ENCODE measurements at regions not wholly inside any gene's neighbourhood (a gene's known extent, or its start where the extent isn't known, plus 50 kb on each side); places are given as distances from the start of the nearest gene placed in this dataset.

DNA sequence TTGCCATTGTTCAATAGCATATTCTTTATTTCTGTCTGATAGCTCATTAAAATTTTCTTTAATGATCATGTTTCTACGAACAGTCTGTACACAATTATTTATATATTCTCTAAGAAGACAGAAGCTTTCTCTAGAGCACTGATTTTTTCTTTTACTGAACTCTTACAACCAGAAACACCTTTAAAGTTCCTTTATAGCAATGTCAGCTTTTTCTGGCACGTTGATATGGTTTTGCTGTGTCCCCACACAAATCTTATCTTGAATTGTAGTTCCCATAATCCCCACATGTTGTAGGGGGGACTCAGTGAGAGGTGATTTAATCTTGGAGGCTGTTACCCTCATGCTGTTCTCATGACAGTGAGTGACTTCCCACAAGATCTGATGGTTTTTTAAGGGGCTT is 299.4 kb downstream of the PPARGC1A start:
- Histone ChIP-seq H3K27ac (ENCODE audit: low read length) (no peak overlapping the region), H3K4me3 (ENCODE audit: low read length) (no peak overlapping the region), H3K9me3 (ENCODE audit: low read length) (no peaks in the 10 kb centered on the region), H3K9ac (ENCODE audit: low read length) (no peak overlapping the region), H3K4me1 (ENCODE audit: low read length) (no peaks in the 10 kb centered on the region), H2AFZ (ENCODE audit: low read length) (no peak overlapping the region), H3K27me3 (ENCODE audit: low read length) (no peaks in the 10 kb centered on the region), H3K4me2 (ENCODE audit: low read depth, low read length, poor library complexity, severe bottlenecking) (no peak overlapping the region), H3K9me2 (replicated peaks; ENCODE audit: insufficient read depth, low read length) (0 out of 2 replicates have a peak, but pooled peaks cover 6% of the 10 kb centered on the region), H4K20me1 (ENCODE audit: insufficient read depth, low read depth, low read length) (no peaks in the 10 kb centered on the region), H3K79me2 (ENCODE audit: low read length) (no peaks in the 10 kb centered on the region), H3K36me3 (ENCODE audit: insufficient read depth, low read length) (no peaks in the 10 kb centered on the region)
- DNase-seq: no peak

DNA sequence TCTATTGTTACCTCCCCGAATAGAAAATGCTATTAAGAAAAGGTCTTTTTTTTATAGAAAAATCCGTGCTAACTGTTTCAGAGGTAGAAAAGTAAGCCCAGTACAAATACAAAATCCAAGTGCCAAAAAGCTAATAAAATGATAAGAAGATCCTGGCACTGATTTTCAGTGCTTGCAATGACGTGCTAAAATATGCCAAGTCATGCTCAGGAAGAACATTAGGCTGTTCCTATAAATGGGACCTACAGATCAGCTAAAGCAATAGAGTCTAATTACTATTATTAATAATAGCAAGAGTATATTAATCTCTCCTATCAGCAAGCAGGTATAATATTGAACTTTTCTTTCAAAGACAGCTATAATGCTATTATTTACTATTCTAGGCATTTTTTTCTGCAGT is 305.8 kb downstream of the PPARGC1A start:
- Histone ChIP-seq H3K9me2 (replicated peaks; ENCODE audit: insufficient read depth, low read length) (no peaks in the 10 kb centered on the region), H3K79me2 (ENCODE audit: low read length) (no peaks in the 10 kb centered on the region), H3K4me2 (ENCODE audit: low read depth, low read length, poor library complexity, severe bottlenecking) (no peak overlapping the region), H3K9me3 (ENCODE audit: low read length) (no peaks in the 10 kb centered on the region), H3K27ac (ENCODE audit: low read length) (no peak overlapping the region), H3K9ac (ENCODE audit: low read length) (no peak overlapping the region), H4K20me1 (ENCODE audit: insufficient read depth, low read depth, low read length) (no peaks in the 10 kb centered on the region), H3K27me3 (ENCODE audit: low read length) (no peaks in the 10 kb centered on the region), H3K4me3 (ENCODE audit: low read length) (no peak overlapping the region), H3K4me1 (ENCODE audit: low read length) (no peaks in the 10 kb centered on the region), H2AFZ (ENCODE audit: low read length) (no peak overlapping the region), H3K36me3 (ENCODE audit: insufficient read depth, low read length) (no peaks in the 10 kb centered on the region)
- no peak for DNase-seq

DNA sequence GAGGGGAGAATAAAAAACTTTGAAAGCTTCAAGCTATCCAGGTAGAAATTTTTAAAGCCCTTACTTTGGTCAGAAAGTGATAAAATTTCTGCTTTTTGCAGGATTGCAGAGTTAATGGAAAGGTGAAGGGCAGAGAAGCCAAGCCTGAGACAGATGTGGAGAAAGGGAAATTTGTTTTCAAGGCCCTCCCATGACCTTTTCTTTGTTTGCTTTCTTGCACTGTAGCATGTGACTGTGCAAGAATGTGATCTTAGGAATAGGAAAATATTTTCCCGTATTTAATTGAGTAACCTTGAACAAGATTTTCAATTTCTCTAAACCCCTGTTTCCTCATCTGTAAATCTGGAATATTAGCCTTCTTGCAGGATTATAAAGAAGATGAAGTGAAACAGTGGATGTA is 307.2 kb downstream of the PPARGC1A start:
- Histone ChIP-seq H3K36me3 (ENCODE audit: insufficient read depth, low read length) (no peaks in the 10 kb centered on the region), H3K27ac (ENCODE audit: low read length) (no peak overlapping the region), H2AFZ (ENCODE audit: low read length) (no peak overlapping the region), H3K9ac (ENCODE audit: low read length) (no peak overlapping the region), H3K4me2 (ENCODE audit: low read depth, low read length, poor library complexity, severe bottlenecking) (no peak overlapping the region), H4K20me1 (ENCODE audit: insufficient read depth, low read depth, low read length) (no peaks in the 10 kb centered on the region), H3K4me1 (ENCODE audit: low read length) (no peaks in the 10 kb centered on the region), H3K4me3 (ENCODE audit: low read length) (no peak overlapping the region), H3K9me2 (replicated peaks; ENCODE audit: insufficient read depth, low read length) (no peaks in the 10 kb centered on the region), H3K79me2 (ENCODE audit: low read length) (no peaks in the 10 kb centered on the region), H3K27me3 (ENCODE audit: low read length) (no peaks in the 10 kb centered on the region), H3K9me3 (ENCODE audit: low read length) (no peaks in the 10 kb centered on the region)
- no peak for DNase-seq

DNA sequence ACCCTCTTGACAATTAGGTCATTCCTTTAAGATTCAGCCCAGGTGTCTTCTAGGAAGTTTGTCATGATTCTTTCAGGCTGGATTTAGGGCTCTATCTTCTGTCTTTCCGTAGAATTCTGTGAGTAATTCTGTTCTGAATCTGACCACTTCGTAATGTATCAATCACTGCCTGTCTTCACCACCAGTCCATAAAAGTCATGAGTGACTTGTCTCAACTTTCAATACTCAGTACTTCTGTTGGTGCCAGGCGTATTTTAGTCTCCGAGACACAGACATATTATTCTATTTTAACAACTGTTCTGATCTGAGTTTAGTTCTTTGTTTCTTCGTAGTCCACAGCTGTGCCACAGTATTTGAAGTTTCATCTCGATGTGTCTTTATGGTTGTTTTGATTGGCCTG is 310.7 kb downstream of the PPARGC1A start:
- no peak for DNase-seq
- Histone ChIP-seq H3K27me3 (ENCODE audit: low read length) (no peaks in the 10 kb centered on the region), H3K4me1 (ENCODE audit: low read length) (no peaks in the 10 kb centered on the region), H3K9me2 (replicated peaks; ENCODE audit: insufficient read depth, low read length) (no peaks in the 10 kb centered on the region), H3K4me3 (ENCODE audit: low read length) (no peak overlapping the region), H3K4me2 (ENCODE audit: low read depth, low read length, poor library complexity, severe bottlenecking) (no peak overlapping the region), H2AFZ (ENCODE audit: low read length) (no peak overlapping the region), H3K36me3 (ENCODE audit: insufficient read depth, low read length) (no peaks in the 10 kb centered on the region), H3K27ac (ENCODE audit: low read length) (no peak overlapping the region), H3K79me2 (ENCODE audit: low read length) (no peaks in the 10 kb centered on the region), H3K9me3 (ENCODE audit: low read length) (no peaks in the 10 kb centered on the region), H3K9ac (ENCODE audit: low read length) (no peak overlapping the region), H4K20me1 (ENCODE audit: insufficient read depth, low read depth, low read length) (no peaks in the 10 kb centered on the region)

DNA sequence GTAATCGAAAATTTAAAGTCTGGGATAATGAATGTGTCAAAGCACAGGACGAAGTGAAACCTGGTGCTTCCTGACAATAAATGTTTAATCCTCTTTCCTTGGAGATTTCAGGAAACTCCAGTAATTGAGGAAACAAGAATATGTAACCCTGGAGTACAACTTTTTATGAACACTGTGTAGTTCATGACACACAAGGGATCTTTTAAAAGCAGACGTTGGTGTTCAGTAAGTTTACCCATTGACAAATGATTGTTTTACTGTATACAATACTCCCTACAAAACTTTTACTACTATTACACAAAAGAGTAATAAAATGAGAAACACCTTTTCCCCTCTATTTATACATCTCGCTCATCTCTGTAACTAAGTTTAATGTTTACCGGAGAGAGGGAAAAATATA is 312.4 kb downstream of the PPARGC1A start:
- Histone ChIP-seq H3K9ac (ENCODE audit: low read length) (no peak overlapping the region), H3K79me2 (ENCODE audit: low read length) (no peaks in the 10 kb centered on the region), H3K27ac (ENCODE audit: low read length) (no peak overlapping the region), H3K36me3 (ENCODE audit: insufficient read depth, low read length) (no peaks in the 10 kb centered on the region), H2AFZ (ENCODE audit: low read length) (no peak overlapping the region), H3K4me3 (ENCODE audit: low read length) (no peak overlapping the region), H3K9me2 (replicated peaks; ENCODE audit: insufficient read depth, low read length) (no peaks in the 10 kb centered on the region), H3K27me3 (ENCODE audit: low read length) (no peaks in the 10 kb centered on the region), H3K9me3 (ENCODE audit: low read length) (no peaks in the 10 kb centered on the region), H4K20me1 (ENCODE audit: insufficient read depth, low read depth, low read length) (no peaks in the 10 kb centered on the region), H3K4me1 (ENCODE audit: low read length) (no peaks in the 10 kb centered on the region), H3K4me2 (ENCODE audit: low read depth, low read length, poor library complexity, severe bottlenecking) (no peak overlapping the region)
- no peak for DNase-seq

DNA sequence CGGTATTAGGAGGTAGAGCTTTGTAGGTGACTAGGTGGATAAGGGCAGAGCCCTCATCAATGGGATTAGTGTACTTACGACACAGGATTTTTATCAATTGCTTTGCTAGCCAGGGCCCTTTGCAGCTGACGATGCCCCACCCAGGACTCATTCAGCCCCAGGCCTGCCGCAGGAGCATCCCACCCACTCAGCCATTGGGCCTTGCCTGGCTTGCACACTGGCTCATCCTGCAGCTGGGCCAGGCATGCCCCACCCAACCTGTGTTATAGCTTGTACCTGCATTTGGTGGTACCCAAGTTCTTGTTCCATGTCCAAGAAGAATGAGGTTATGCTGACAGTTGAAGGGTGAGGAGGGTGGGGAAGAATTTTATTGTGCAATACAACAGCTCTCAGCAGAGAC is 317.5 kb downstream of the PPARGC1A start:
- H3K27me3 ChIP-seq (ENCODE audit: low read length): no peaks in the 10 kb centered on the region; the same call in 1 of the 2 replicates
- no peaks in the 10 kb centered on the region for H4K20me1 ChIP-seq (ENCODE audit: insufficient read depth, low read depth, low read length)
- no peak overlapping the region for H3K27ac ChIP-seq (ENCODE audit: low read length)
- H3K9me2 ChIP-seq (replicated peaks; ENCODE audit: insufficient read depth, low read length): no peaks in the 10 kb centered on the region
- no peaks in the 10 kb centered on the region for H3K9me3 ChIP-seq (ENCODE audit: low read length)
- no peaks in the 10 kb centered on the region for H3K4me1 ChIP-seq (ENCODE audit: low read length)
- H3K4me3 ChIP-seq (ENCODE audit: low read length): no peak overlapping the region
- no peak overlapping the region for H3K4me2 ChIP-seq (ENCODE audit: low read depth, low read length, poor library complexity, severe bottlenecking)
- H3K36me3 ChIP-seq (ENCODE audit: insufficient read depth, low read length): no peaks in the 10 kb centered on the region
- no peak overlapping the region for H3K9ac ChIP-seq (ENCODE audit: low read length)
- no peak overlapping the region for H2AFZ ChIP-seq (ENCODE audit: low read length)
- no peaks in the 10 kb centered on the region for H3K79me2 ChIP-seq (ENCODE audit: low read length)
- DNase-seq: no peak

DNA sequence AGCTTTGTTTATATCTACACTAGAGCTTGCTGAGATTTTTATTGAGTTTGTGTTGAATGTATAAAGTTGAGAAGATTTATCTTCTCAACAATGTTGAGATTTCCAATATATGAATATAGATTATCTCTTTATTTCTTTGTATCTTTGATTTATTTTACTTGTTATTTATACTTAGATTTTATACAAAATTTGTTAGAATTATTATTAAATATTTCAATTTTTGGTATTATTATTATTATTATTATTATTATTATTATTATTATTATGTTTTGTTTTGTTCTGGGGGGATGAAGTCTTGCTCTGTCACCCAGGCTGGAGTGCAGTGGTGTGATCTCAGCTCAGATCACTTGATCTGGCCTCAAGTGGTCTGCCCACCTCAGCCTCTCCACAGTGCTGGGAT is 322.5 kb downstream of the PPARGC1A start:
- H3K36me3 ChIP-seq (ENCODE audit: insufficient read depth, low read length): no peaks in the 10 kb centered on the region
- no peaks in the 10 kb centered on the region for H4K20me1 ChIP-seq (ENCODE audit: insufficient read depth, low read depth, low read length)
- no peak overlapping the region for H3K9ac ChIP-seq (ENCODE audit: low read length)
- H3K9me2 ChIP-seq (replicated peaks; ENCODE audit: insufficient read depth, low read length): no peaks in the 10 kb centered on the region
- H3K4me2 ChIP-seq (ENCODE audit: low read depth, low read length, poor library complexity, severe bottlenecking): no peak overlapping the region
- no peaks in the 10 kb centered on the region for H3K9me3 ChIP-seq (ENCODE audit: low read length)
- no peak for DNase-seq
- H3K4me1 ChIP-seq (ENCODE audit: low read length): no peaks in the 10 kb centered on the region
- H3K27ac ChIP-seq (ENCODE audit: low read length): no peak overlapping the region
- H3K4me3 ChIP-seq (ENCODE audit: low read length): no peak overlapping the region
- H2AFZ ChIP-seq (ENCODE audit: low read length): no peak overlapping the region
- H3K27me3 ChIP-seq (ENCODE audit: low read length): no peaks in the 10 kb centered on the region; the same call in 1 of the 2 replicates
- H3K79me2 ChIP-seq (ENCODE audit: low read length): no peaks in the 10 kb centered on the region

DNA sequence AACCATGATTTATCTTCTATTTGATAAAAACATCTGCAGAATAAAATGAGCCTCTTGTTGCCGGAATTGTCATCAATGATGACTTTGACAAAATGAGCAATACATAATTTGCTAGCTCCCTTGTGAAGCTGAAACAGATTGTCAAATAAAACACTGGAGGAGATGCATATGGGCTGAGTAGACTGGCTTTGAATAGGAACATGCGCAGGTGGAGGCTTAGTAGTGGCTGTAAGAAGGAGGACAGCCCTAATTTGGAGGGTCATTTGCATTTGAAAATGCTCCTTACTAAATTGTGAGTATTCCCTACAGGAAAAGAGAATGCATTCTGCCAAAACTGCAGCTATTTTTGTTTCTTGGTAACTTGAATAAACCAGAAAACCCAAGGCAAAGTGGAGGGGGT is 329.1 kb downstream of the PPARGC1A start:
- Histone ChIP-seq H2AFZ (ENCODE audit: low read length) (no peak overlapping the region), H3K9me2 (replicated peaks; ENCODE audit: insufficient read depth, low read length) (no peaks in the 10 kb centered on the region), H3K4me3 (ENCODE audit: low read length) (no peak overlapping the region), H4K20me1 (ENCODE audit: insufficient read depth, low read depth, low read length) (no peaks in the 10 kb centered on the region), H3K36me3 (ENCODE audit: insufficient read depth, low read length) (no peaks in the 10 kb centered on the region), H3K9me3 (ENCODE audit: low read length) (no peaks in the 10 kb centered on the region), H3K79me2 (ENCODE audit: low read length) (no peaks in the 10 kb centered on the region), H3K9ac (ENCODE audit: low read length) (no peak overlapping the region), H3K4me1 (ENCODE audit: low read length) (no peaks in the 10 kb centered on the region), H3K27ac (ENCODE audit: low read length) (no peak overlapping the region), H3K27me3 (ENCODE audit: low read length) (no peaks in the 10 kb centered on the region), H3K4me2 (ENCODE audit: low read depth, low read length, poor library complexity, severe bottlenecking) (no peak overlapping the region)
- no peak for DNase-seq

DNA sequence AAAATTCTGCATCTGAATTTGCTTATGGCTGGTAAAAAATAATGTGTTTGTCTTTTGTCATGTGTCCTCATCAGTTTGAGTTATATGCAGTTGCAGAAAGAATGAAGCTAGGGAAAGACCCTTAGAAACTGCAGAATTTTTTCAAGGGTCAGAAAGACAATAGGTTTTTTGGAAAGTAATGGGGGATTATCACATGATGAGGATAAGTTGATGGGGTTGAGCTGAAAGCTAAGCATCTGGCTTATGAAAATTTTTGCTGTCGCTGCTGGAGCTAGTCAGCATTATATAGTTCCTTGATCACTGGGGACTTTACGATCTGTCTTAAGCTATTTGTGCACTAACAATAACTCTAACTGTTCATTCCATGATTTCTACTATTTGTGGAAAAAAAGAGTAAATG is 331.7 kb downstream of the PPARGC1A start:
- Histone ChIP-seq H3K27me3 (ENCODE audit: low read length) (no peaks in the 10 kb centered on the region), H2AFZ (ENCODE audit: low read length) (no peak overlapping the region)

More for the DNA sequence above, 331.7 kb downstream of the PPARGC1A start:
- Histone ChIP-seq H4K20me1 (ENCODE audit: insufficient read depth, low read depth, low read length) (no peaks in the 10 kb centered on the region), H3K4me1 (ENCODE audit: low read length) (no peaks in the 10 kb centered on the region), H3K4me3 (ENCODE audit: low read length) (no peak overlapping the region), H3K27ac (ENCODE audit: low read length) (no peak overlapping the region), H3K4me2 (ENCODE audit: low read depth, low read length, poor library complexity, severe bottlenecking) (no peak overlapping the region), H3K36me3 (ENCODE audit: insufficient read depth, low read length) (no peaks in the 10 kb centered on the region), H3K9ac (ENCODE audit: low read length) (no peak overlapping the region), H3K79me2 (ENCODE audit: low read length) (no peaks in the 10 kb centered on the region), H3K9me3 (ENCODE audit: low read length) (no peaks in the 10 kb centered on the region), H3K9me2 (replicated peaks; ENCODE audit: insufficient read depth, low read length) (no peaks in the 10 kb centered on the region)
- no peak for DNase-seq
